Duodenal mucosa (tissue), 2 donors: ENCODE measurements at regions not wholly inside any gene's neighbourhood (a gene's known extent, or its start where the extent isn't known, plus 50 kb on each side); places are given as distances from the start of the nearest gene placed in this dataset.

Experiments
- H3K27ac ChIP-seq: one replicate; pipeline ENCODE4 v1.7.0; 2013; ENCODE audit warnings: low read depth, low read length
- H3K27me3 ChIP-seq, 2 donors: one replicate each; pipeline ENCODE4 v1.7.0; 2013; ENCODE audit warnings: low read length in 2 of 2, control low read depth in 1 of 2; ENCODE audit not compliant: insufficient read depth in 2 of 2, control insufficient read depth in 1 of 2
- H3K36me3 ChIP-seq, 2 donors: one replicate each; pipeline ENCODE4 v1.7.0; 2013; ENCODE audit warnings: low read length in 2 of 2, control low read depth in 1 of 2; ENCODE audit not compliant: insufficient read depth in 2 of 2, control insufficient read depth in 1 of 2
- H3K4me1 ChIP-seq, 2 donors: one replicate each; pipeline ENCODE4 v1.7.0; 2013; ENCODE audit warnings: low read length in 2 of 2, control low read depth in 1 of 2; ENCODE audit not compliant: insufficient read depth in 2 of 2, control insufficient read depth in 1 of 2
- H3K4me3 ChIP-seq, 2 donors: one replicate each; pipeline ENCODE4 v1.7.0; 2013; ENCODE audit warnings: low read length in 2 of 2, low read depth in 1 of 2
- H3K9ac ChIP-seq, 2 donors: one replicate each; pipeline ENCODE4 v1.7.0; 2013; ENCODE audit warnings: low read length in 2 of 2, low read depth in 1 of 2
- H3K9me3 ChIP-seq, 2 donors: one replicate each; pipeline ENCODE4 v1.7.0; 2013; ENCODE audit warnings: low read length in 2 of 2, control low read depth in 1 of 2; ENCODE audit not compliant: control insufficient read depth in 1 of 2

DNA sequence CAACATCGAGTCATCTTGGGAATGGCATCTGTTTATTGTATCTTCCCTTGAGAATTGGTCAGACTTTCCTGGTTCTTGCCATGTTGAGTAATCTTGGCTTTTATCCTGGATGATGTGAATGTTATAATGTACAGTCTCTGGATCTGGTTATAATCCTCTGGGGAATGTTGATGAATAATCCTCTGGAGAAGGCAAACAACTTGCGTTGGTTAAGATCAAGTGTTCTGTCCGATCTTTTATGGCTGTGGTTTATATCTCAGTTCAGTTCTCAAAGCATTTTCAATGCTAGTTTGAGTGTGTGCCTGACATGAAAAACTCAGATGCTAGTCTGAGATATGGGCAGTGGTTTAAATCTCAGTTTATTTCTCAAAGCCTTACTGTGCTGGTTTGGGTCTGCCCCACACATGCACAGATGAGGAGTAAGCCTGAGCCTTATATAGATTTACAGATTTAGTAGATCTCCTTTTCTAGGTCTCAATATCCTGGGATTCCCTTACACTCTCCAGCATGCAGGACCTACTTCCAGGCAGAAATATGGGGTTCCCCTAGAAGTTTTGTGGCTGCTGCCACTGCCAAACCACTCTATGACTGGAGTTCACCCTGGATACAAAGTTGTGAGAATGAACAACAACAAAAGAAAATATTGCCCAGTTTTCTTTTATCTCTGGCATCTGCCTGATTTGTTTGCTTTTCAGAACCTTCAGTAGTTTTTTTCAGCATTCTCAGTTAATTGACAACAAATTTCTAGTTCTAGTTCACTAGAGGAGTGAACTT is 191.8 kb upstream of the MAN1A1 start:
- Histone ChIP-seq H3K4me3 (no peak overlapping the region), H3K27me3 (no peaks in the 10 kb centered on the region), H3K9ac (no peak overlapping the region), H3K27ac (no peak overlapping the region), H3K9me3 (no peaks in the 10 kb centered on the region), H3K36me3 (no peaks in the 10 kb centered on the region), H3K4me1 (no peaks in the 10 kb centered on the region)

GRCh38 chr6:119540417-119540816 is 190.9 kb upstream of the MAN1A1 start:
- no peaks in the 10 kb centered on the region for H3K27me3 ChIP-seq
- H3K4me1 ChIP-seq, result no peaks in the 10 kb centered on the region
- H3K36me3 ChIP-seq, result no peaks in the 10 kb centered on the region
- no peak overlapping the region for H3K9ac ChIP-seq
- no peak overlapping the region for H3K27ac ChIP-seq
- no peaks in the 10 kb centered on the region for H3K9me3 ChIP-seq
- no peak overlapping the region for H3K4me3 ChIP-seq

GRCh38 chr6:119539066-119539746 is 189.6 kb upstream of the MAN1A1 start:
- Histone ChIP-seq H3K4me1 (no peaks in the 10 kb centered on the region), H3K36me3 (no peaks in the 10 kb centered on the region), H3K9ac (no peak overlapping the region), H3K9me3 (no peaks in the 10 kb centered on the region), H3K4me3 (no peak overlapping the region), H3K27ac (no peak overlapping the region), H3K27me3 (no peaks in the 10 kb centered on the region)

DNA sequence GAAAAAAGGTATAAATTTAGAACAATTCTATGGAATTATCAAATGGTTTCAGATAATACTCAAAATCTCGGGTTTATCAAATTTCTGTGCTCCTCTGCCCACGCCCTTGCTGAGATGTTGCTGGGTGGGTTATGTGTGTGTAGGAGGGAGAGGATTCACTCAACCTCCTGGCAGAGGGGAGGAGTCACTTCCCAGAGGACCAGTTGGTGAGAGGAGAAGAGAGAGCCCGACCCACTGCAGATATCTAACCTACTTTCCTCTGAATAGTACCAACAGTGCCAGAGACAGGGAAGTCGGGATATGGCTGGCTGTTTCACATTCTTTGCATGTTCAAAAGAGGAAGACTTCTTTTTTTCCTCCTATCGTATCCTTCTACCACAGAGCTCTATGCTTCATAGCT is 187.1 kb upstream of the MAN1A1 start:
- no peaks in the 10 kb centered on the region for H3K9me3 ChIP-seq
- H3K9ac ChIP-seq, result no peak overlapping the region
- no peaks in the 10 kb centered on the region for H3K36me3 ChIP-seq
- no peaks in the 10 kb centered on the region for H3K4me1 ChIP-seq
- no peak overlapping the region for H3K4me3 ChIP-seq
- H3K27me3 ChIP-seq, result no peaks in the 10 kb centered on the region
- no peak overlapping the region for H3K27ac ChIP-seq

DNA sequence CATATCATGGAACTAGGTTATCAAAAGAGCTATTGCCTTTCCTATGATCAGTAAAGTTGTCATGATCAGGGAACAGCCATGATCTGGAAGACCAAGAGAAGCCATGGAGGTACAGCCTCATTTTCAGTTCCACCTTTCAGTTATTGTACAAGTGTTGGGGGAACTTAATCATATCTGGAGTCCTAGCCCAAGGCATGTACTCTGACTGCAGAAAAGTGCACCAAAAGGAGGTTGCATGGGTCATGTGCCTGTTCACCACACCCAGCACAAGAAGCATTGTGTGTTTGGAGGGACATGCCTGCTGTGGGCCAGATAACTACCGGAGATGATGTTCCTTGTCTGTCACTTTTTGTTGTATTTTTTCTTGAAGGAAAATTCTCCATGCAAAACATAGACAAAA is 185.8 kb upstream of the MAN1A1 start:
- Histone ChIP-seq H3K4me1 (no peaks in the 10 kb centered on the region), H3K9ac (no peak overlapping the region)

GRCh38 chr6:119533603-119534279 is 184.2 kb upstream of the MAN1A1 start:
- no peak overlapping the region for H3K27ac ChIP-seq
- H3K36me3 ChIP-seq, result no peaks in the 10 kb centered on the region
- no peaks in the 10 kb centered on the region for H3K9me3 ChIP-seq
- no peaks in the 10 kb centered on the region for H3K4me1 ChIP-seq
- H3K4me3 ChIP-seq, result no peak overlapping the region
- H3K9ac ChIP-seq, result no peak overlapping the region
- H3K27me3 ChIP-seq, result no peaks in the 10 kb centered on the region

More for the DNA sequence above, 185.8 kb upstream of the MAN1A1 start:
- Histone ChIP-seq H3K27ac (no peak overlapping the region), H3K27me3 (no peaks in the 10 kb centered on the region), H3K9me3 (no peaks in the 10 kb centered on the region), H3K4me3 (no peak overlapping the region), H3K36me3 (no peaks in the 10 kb centered on the region)

GRCh38 chr6:119527231-119527578 is 177.6 kb upstream of the MAN1A1 start:
- H3K27me3 ChIP-seq, result no peaks in the 10 kb centered on the region
- H3K36me3 ChIP-seq, result no peaks in the 10 kb centered on the region
- H3K4me1 ChIP-seq, result no peaks in the 10 kb centered on the region
- no peak overlapping the region for H3K4me3 ChIP-seq
- H3K9me3 ChIP-seq, result no peaks in the 10 kb centered on the region
- H3K9ac ChIP-seq, result no peak overlapping the region
- H3K27ac ChIP-seq, result no peak overlapping the region

GRCh38 chr6:119526561-119527230 is 177.1 kb upstream of the MAN1A1 start:
- H3K4me3 ChIP-seq, result no peak overlapping the region
- no peaks in the 10 kb centered on the region for H3K27me3 ChIP-seq
- H3K27ac ChIP-seq, result no peak overlapping the region
- H3K4me1 ChIP-seq, result no peaks in the 10 kb centered on the region
- no peak overlapping the region for H3K9ac ChIP-seq
- no peaks in the 10 kb centered on the region for H3K36me3 ChIP-seq
- no peaks in the 10 kb centered on the region for H3K9me3 ChIP-seq

DNA sequence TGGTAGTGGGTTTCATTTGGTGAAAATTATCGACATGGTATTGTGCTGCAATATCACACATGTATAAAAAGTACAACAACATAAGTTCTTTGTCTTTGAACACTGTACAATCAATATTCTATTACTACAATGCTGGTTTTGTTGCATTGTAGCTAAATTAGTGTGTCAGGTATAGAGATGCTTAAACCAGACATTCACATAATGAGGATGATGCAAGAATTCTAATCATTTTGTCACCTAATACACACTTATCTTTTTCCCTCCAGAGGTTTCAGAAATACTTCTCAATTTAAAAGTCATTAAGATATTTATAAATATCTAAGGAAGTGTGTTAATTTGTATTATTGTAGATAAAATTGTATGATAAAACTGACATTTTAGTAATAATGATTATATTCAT is 174.8 kb upstream of the MAN1A1 start:
- Histone ChIP-seq H3K27ac (no peak overlapping the region), H3K4me1 (no peaks in the 10 kb centered on the region), H3K4me3 (no peak overlapping the region), H3K9me3 (no peaks in the 10 kb centered on the region), H3K9ac (no peak overlapping the region), H3K36me3 (no peaks in the 10 kb centered on the region), H3K27me3 (no peaks in the 10 kb centered on the region)

DNA sequence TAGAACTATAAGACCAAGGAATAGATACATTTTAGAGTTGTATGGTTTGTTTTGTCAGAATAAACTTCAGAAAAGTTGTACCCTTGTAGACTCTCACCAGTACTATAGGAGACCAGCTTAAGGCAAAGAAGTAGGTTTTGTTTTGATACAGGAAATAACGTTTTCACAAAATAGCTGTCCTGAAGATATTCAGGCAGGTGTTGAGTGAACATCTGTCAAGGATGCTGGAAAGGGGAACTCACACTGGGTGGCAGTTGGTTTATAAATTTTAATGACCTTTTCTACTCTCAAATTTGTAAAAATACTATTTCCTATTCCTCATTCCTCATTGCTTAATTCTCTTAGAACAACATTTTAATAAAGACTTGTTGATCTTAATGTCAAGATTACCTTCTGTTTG is 174.0 kb upstream of the MAN1A1 start:
- Histone ChIP-seq H3K27me3 (no peaks in the 10 kb centered on the region), H3K9ac (no peak overlapping the region), H3K36me3 (no peaks in the 10 kb centered on the region)

More for the DNA sequence above, 174.0 kb upstream of the MAN1A1 start:
- Histone ChIP-seq H3K27ac (no peak overlapping the region), H3K4me1 (no peaks in the 10 kb centered on the region), H3K4me3 (no peak overlapping the region), H3K9me3 (no peaks in the 10 kb centered on the region)
